PC-3 (cell line): ENCODE measurements at regions not wholly inside any gene's neighbourhood (a gene's known extent, or its start where the extent isn't known, plus 50 kb on each side); places are given as distances from the start of the nearest gene placed in this dataset.

Experiments used
- ATAC-seq: fragments of 200-7000 bp; cut with Tn5 transposase; 2 replicates; pipeline ENCODE4 v1.9.1; 2020; ENCODE audit warnings: mild to moderate bottlenecking, moderate library complexity
- BruUV-seq: library from RNA; stranded (reverse); fragments of 400-500 nt; replicated peaks from 2 replicates; lab custom pipeline; 2021; lab: Mats Ljungman, UMichigan
- CTCF ChIA-PET: fragments of 300-600 bp; sonication (Branson Sonifier 250); formaldehyde crosslinking; loops from one replicate; lab custom pipeline; 2022; ENCODE audit warnings: antibody characterized with exemption; lab: Charles Lee
- POLR2A ChIA-PET: fragments of 300-600 bp; sonication (Branson Sonifier 250); formaldehyde crosslinking; loops from one replicate; lab custom pipeline; 2022; ENCODE audit warnings: antibody characterized with exemption; ENCODE audit not compliant: unreplicated experiment; lab: Charles Lee
- DNase-seq: peaks from one replicate; pipeline ENCODE4 v3.0.0-alpha.2; 2015
- H2AFZ ChIP-seq: fragments of 300-600 bp; sonication (generic); 2 replicates; pipeline ENCODE4 v1.6.0; 2016; ENCODE audit warnings: antibody characterized with exemption, low read length
- H3F3A ChIP-seq: fragments of 300-600 bp; sonication (generic); one replicate; pipeline ENCODE4 v1.6.0; 2017; ENCODE audit warnings: antibody characterized with exemption, low read length, control low read depth, mild to moderate bottlenecking; ENCODE audit not compliant: unreplicated experiment
- H3K27ac ChIP-seq: fragments of 300-600 bp; sonication (generic); 2 replicates; pipeline ENCODE4 v1.5.1; 2016; ENCODE audit warnings: mild to moderate bottlenecking, low read length
- H3K27me3 ChIP-seq: fragments of 300-600 bp; sonication (generic); 2 replicates; pipeline ENCODE4 v1.6.1; 2016; ENCODE audit warnings: low read length, mixed read lengths
- H3K36me3 ChIP-seq: fragments of 300-600 bp; sonication (generic); 2 replicates; pipeline ENCODE4 v1.6.1; 2016; ENCODE audit warnings: low read depth, mixed run types, low read length, mixed read lengths
- H3K4me1 ChIP-seq: fragments of 300-600 bp; sonication (generic); 2 replicates; pipeline ENCODE4 v1.5.1; 2016; ENCODE audit warnings: low read length; ENCODE audit not compliant: insufficient read depth
- H3K4me2 ChIP-seq: fragments of 300-600 bp; sonication (generic); 2 replicates; pipeline ENCODE4 v1.6.0; 2016; ENCODE audit warnings: low read length
- H3K4me3 ChIP-seq: fragments of 300-600 bp; sonication (generic); 2 replicates; pipeline ENCODE4 v1.5.1; 2016; ENCODE audit warnings: mild to moderate bottlenecking, low read length, mixed read lengths
- H3K79me2 ChIP-seq: fragments of 300-600 bp; sonication (generic); 2 replicates; pipeline ENCODE4 v1.6.1; 2017; ENCODE audit warnings: low read length, mixed read lengths
- H3K9ac ChIP-seq: fragments of 300-600 bp; sonication (generic); 2 replicates; pipeline ENCODE4 v1.6.0; 2016; ENCODE audit warnings: mild to moderate bottlenecking, low read length
- H3K9me2 ChIP-seq: fragments of 300-600 bp; sonication (generic); replicated peaks from 2 replicates; pipeline ENCODE4 v1.6.1; 2016; ENCODE audit warnings: mixed run types, low read length, mixed read lengths
- H3K9me3 ChIP-seq: fragments of 300-600 bp; sonication (generic); 2 replicates; pipeline ENCODE4 v1.6.1; 2016; ENCODE audit warnings: low read length, mixed read lengths
- H4K20me1 ChIP-seq: fragments of 300-600 bp; sonication (generic); 2 replicates; pipeline ENCODE4 v1.6.1; 2016; ENCODE audit warnings: low read length, mixed read lengths
- EZH2 ChIP-seq: fragments of 300-600 bp; sonication (generic); IDR thresholded peaks from one replicate; pipeline ENCODE4 v1.6.1; 2017; ENCODE audit warnings: antibody characterized with exemption, mild to moderate bottlenecking, low read length; ENCODE audit not compliant: unreplicated experiment
- EZH2phosphoT487 ChIP-seq: fragments of 300-600 bp; sonication (generic); IDR thresholded peaks from 2 replicates; pipeline ENCODE4 v1.6.1; 2018; ENCODE audit warnings: mild to moderate bottlenecking, antibody characterized with exemption, low read length, borderline replicate concordance
- intact Hi-C: fragments of 100-400 bp; cut with micrococcal nuclease; formaldehyde crosslinking; loops from 2 replicates; pipeline ENCODE4 v1.9.0; 2023
- TF ChIP-seq, protein P1 (sequence below): fragments of 300-600 bp; sonication (generic); conservative IDR thresholded peaks from 2 replicates; pipeline ENCODE4 v1.5.1; 2017; ENCODE audit warnings: antibody characterized with exemption, low read depth, mild to moderate bottlenecking, low read length

DNA sequence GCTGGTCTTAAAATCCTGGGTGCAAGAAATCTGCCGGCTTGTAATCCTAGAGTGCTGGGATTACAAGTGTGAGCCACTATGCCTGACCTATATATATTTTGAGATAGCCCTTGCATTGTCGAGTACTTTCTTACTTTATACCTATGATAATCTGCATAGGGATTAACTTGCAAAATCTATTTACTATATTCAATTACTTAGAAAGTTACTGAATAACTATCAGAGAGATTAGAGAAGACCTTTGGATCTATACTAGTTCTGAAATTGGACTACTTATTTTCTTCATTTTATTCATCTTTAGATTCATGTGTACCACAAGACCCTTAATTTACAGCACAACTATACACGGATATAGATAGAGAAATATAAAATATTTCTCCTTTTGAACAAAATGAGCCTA lies 1766.0 kb downstream of the NCAM2 start:
- Histone ChIP-seq H3K9ac (no peak overlapping the region), H3K27me3 (no peaks in the 10 kb centered on the region), H3K79me2 (no peaks in the 10 kb centered on the region), H3K4me2 (no peak overlapping the region), H2AFZ (no peak overlapping the region), H3K9me2 (no peaks in the 10 kb centered on the region), H3K4me3 (no peak overlapping the region), H3K36me3 (no peaks in the 10 kb centered on the region), H3F3A (no peaks in the 10 kb centered on the region), H3K9me3 (no peaks in the 10 kb centered on the region), H3K27ac (no peak overlapping the region), H3K4me1 (no peaks in the 10 kb centered on the region), H4K20me1 (no peaks in the 10 kb centered on the region)
- intact Hi-C loops = no loop called here
- BruUV-seq = no TSS peak
- POLR2A ChIA-PET = no interaction called here
- DNase-seq = no peak
- ATAC-seq = no peak
- CTCF ChIA-PET = interaction anchor here (0.6 kb wide), 1 partner anchor 1793 kb away, joined by 6 read pairs; no protein-coding TSS in a partner anchor
- TF ChIP-seq EZH2 (no peak), EZH2phosphoT487 (no peak)
- TF ChIP-seq, protein P1, sequence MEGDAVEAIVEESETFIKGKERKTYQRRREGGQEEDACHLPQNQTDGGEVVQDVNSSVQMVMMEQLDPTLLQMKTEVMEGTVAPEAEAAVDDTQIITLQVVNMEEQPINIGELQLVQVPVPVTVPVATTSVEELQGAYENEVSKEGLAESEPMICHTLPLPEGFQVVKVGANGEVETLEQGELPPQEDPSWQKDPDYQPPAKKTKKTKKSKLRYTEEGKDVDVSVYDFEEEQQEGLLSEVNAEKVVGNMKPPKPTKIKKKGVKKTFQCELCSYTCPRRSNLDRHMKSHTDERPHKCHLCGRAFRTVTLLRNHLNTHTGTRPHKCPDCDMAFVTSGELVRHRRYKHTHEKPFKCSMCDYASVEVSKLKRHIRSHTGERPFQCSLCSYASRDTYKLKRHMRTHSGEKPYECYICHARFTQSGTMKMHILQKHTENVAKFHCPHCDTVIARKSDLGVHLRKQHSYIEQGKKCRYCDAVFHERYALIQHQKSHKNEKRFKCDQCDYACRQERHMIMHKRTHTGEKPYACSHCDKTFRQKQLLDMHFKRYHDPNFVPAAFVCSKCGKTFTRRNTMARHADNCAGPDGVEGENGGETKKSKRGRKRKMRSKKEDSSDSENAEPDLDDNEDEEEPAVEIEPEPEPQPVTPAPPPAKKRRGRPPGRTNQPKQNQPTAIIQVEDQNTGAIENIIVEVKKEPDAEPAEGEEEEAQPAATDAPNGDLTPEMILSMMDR = no peak

DNA sequence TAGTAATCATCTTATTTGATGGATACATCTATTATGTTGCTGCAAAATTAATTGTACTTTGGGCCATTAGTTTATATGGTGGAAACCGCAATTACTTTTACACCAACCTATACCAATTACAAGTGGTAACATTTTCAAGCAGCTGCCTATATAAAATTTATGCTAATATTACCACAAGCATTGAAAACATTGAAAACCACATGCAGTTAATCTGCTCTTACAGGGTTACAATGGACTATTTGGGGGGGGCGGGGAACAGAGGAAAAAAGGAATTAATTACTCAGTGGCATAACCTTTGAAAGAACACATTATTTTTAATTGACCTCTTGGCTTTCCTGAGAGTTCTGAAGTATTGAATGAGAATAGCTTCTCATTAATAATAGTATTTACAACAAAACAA lies 1793.2 kb downstream of the NCAM2 start:
- no peak for DNase-seq
- Histone ChIP-seq H3K4me3 (no peak overlapping the region), H3K9me2 (no peaks in the 10 kb centered on the region), H2AFZ (no peak overlapping the region), H3K4me1 (no peaks in the 10 kb centered on the region), H3K27ac (no peak overlapping the region), H3K9me3 (no peaks in the 10 kb centered on the region), H4K20me1 (no peaks in the 10 kb centered on the region), H3F3A (no peaks in the 10 kb centered on the region), H3K4me2 (no peak overlapping the region), H3K79me2 (no peaks in the 10 kb centered on the region), H3K27me3 (no peaks in the 10 kb centered on the region), H3K36me3 (no peaks in the 10 kb centered on the region), H3K9ac (no peak overlapping the region)
- intact Hi-C loops = loop anchor here (5.0 kb wide), 3 partner anchors 371 to 1104 kb away; no protein-coding TSS in a partner anchor
- no peak for ATAC-seq
- ChIA-PET POLR2A (no interaction called here), CTCF (interaction anchor here (0.7 kb wide), 1 partner anchor 869 kb away, joined by 3 read pairs; no protein-coding TSS in a partner anchor)
- no peak for TF ChIP-seq EZH2phosphoT487
- TF ChIP-seq EZH2 = no peak
- TF ChIP-seq, protein P1 = no peak
- no TSS peak for BruUV-seq

DNA sequence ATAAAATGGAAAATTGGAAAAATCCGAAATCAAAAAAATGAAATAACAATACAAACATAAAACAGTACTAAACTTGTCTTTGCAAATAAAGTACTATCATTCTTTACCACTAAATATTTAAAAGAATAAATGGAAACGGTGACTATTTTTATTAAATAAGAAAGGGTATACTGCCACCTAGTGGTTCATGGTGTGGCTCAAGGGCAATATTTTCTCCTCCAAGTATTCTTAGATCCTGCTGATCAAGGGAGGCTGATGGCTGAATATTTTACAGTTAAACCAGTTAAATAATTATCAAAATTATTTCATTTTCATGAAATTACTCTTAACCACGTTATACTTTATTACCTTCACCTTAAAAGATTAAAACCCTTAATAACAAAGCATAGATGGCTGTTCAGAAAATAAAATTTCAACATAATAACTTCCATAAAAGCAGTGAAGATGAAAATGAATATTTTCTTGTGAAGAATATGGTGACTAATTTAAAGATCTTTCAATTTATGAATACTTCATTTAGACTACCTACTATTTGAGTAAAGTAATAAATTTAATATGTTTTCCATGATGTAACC lies 1793.9 kb downstream of the NCAM2 start:
- H3K79me2 ChIP-seq = no peaks in the 10 kb centered on the region
- no peak overlapping the region for H3K27ac ChIP-seq
- no TSS peak for BruUV-seq
- no peaks in the 10 kb centered on the region for H3K27me3 ChIP-seq
- no peaks in the 10 kb centered on the region for H3F3A ChIP-seq
- no peak overlapping the region for H2AFZ ChIP-seq
- H4K20me1 ChIP-seq = no peaks in the 10 kb centered on the region
- H3K36me3 ChIP-seq = no peaks in the 10 kb centered on the region
- POLR2A ChIA-PET = no interaction called here
- intact Hi-C loops = loop anchor here (2.0 to 5.0 kb wide), 7 partner anchors 217 to 1559 kb away; no protein-coding TSS in a partner anchor
- no peaks in the 10 kb centered on the region for H3K9me3 ChIP-seq
- H3K9ac ChIP-seq = no peak overlapping the region
- no peaks in the 10 kb centered on the region for H3K9me2 ChIP-seq
- CTCF ChIA-PET = no interaction called here
- TF ChIP-seq EZH2 (no peak), EZH2phosphoT487 (no peak)
- TF ChIP-seq, protein P1 = peak; percentile 84
- DNase-seq (peak; percentile 77), ATAC-seq (peak; percentile 37; the same call in 1 of the 2 replicates)
- no peaks in the 10 kb centered on the region for H3K4me1 ChIP-seq
- no peak overlapping the region for H3K4me3 ChIP-seq
- H3K4me2 ChIP-seq = no peak overlapping the region
